ENCODE measurements at regions not wholly inside any gene's neighbourhood (a gene's known extent, or its start where the extent isn't known, plus 50 kb on each side); places are given as distances from the start of the nearest gene placed in this dataset.

DNA sequence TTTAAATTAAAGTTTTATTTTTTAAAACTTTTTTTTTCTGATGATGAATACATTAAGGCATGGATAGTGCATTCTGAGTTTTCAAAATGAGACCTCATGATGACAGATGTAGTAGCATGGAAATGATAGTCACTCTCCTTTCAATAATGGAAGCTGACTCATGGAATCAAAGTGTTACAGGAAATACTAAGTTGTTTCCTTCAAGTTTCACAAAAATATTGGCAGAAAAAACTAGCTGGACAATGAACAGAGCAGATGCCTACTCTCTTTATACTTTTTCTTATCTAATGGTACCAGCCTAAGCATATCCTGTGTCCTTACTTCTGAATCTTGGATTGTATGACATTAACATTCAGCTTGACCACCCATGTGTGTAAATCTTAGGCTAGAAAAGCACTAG, 1337.3 kb downstream of the PCDH9 start:
- no peak overlapping the region for H3K4me3 ChIP-seq
- ATAC-seq (no peak), DNase-seq (no peak)
- H3K4me1 ChIP-seq: no peaks in the 10 kb centered on the region
- intact Hi-C loops (cut with DNase I): no loop called here
- H3K36me3 ChIP-seq: no peaks in the 10 kb centered on the region
- TF ChIP-seq CTCF (IDR thresholded peaks at IDR 0.05): no peak
- H3K27me3 ChIP-seq (ENCODE audit: low read depth): no peaks in the 10 kb centered on the region
- no peak overlapping the region for H3K27ac ChIP-seq
- H3K9me3 ChIP-seq: no peaks in the 10 kb centered on the region

GRCh38 chr13:65889368-65889767, 1340.8 kb downstream of the PCDH9 start:
- TF ChIP-seq CTCF (IDR thresholded peaks at IDR 0.05): no peak
- Histone ChIP-seq H3K27me3 (ENCODE audit: low read depth) (no peaks in the 10 kb centered on the region), H3K27ac (no peak overlapping the region), H3K4me1 (no peaks in the 10 kb centered on the region), H3K4me3 (no peak overlapping the region), H3K36me3 (no peaks in the 10 kb centered on the region), H3K9me3 (no peaks in the 10 kb centered on the region)
- DNase-seq: no peak
- intact Hi-C loops (cut with DNase I): no loop called here
- no peak for ATAC-seq

DNA sequence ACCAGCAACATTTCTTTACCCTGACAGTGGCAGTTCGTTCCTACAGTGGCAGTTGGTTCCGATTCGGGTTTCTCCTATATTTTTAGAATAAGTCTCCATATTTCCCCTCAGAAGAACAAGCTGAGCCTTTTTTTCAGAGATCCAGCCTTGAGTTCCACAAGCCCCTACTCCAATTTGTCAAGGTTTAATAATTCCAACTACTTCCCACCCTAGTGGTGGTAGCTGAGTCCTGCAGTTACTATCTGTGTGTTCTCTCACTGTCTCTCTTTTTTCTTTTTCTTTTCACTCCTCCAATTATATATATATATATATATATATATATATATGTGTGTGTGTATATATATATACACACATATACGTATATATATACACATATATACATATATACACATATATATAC, 1347.3 kb downstream of the PCDH9 start:
- no peaks in the 10 kb centered on the region for H3K4me1 ChIP-seq
- no peak overlapping the region for H3K27ac ChIP-seq
- intact Hi-C loops (cut with DNase I): no loop called here
- no peaks in the 10 kb centered on the region for H3K36me3 ChIP-seq
- no peak for TF ChIP-seq CTCF (IDR thresholded peaks at IDR 0.05)
- no peaks in the 10 kb centered on the region for H3K9me3 ChIP-seq
- DNase-seq (no peak), ATAC-seq (no peak)
- H3K27me3 ChIP-seq (ENCODE audit: low read depth): no peaks in the 10 kb centered on the region
- H3K4me3 ChIP-seq: no peak overlapping the region

- no peaks in the 10 kb centered on the region for H3K27me3 ChIP-seq (ENCODE audit: low read depth)
- no peak overlapping the region for H3K4me3 ChIP-seq
- DNase-seq (no peak), ATAC-seq (no peak)
- no peak overlapping the region for H3K27ac ChIP-seq
- no peaks in the 10 kb centered on the region for H3K4me1 ChIP-seq
- TF ChIP-seq CTCF (IDR thresholded peaks at IDR 0.05): no peak
- H3K36me3 ChIP-seq: no peaks in the 10 kb centered on the region
- no peaks in the 10 kb centered on the region for H3K9me3 ChIP-seq
- intact Hi-C loops (cut with DNase I): no loop called here
These were observed 1348.5 kb downstream of the PCDH9 start for GRCh38 chr13:65881561-65882155.

DNA sequence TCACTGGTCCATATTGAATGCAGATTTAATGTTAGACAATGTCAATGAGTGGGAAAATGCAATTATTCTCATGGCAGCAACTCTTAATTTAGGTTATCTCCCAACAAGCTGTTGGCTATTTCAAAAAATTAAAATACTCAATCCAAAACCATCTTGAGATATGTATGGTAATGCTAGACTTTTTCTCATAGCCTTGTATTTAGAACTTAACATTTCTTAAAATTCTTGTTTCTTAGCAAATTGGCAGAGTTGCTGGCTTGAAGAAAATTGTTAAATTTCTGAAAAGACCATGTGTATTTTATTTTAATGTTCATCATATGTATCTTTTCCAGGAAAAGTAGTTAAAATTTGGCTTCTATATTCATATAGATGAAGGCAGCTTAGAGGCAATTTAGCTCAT, 1355.1 kb downstream of the PCDH9 start:
- DNase-seq (no peak), ATAC-seq (no peak)
- H3K4me1 ChIP-seq: no peaks in the 10 kb centered on the region
- H3K4me3 ChIP-seq: no peak overlapping the region
- H3K27ac ChIP-seq: no peak overlapping the region
- no peak for TF ChIP-seq CTCF (IDR thresholded peaks at IDR 0.05)
- H3K27me3 ChIP-seq (ENCODE audit: low read depth): no peaks in the 10 kb centered on the region
- H3K9me3 ChIP-seq: no peaks in the 10 kb centered on the region
- H3K36me3 ChIP-seq: no peaks in the 10 kb centered on the region
- intact Hi-C loops (cut with DNase I): no loop called here

DNA sequence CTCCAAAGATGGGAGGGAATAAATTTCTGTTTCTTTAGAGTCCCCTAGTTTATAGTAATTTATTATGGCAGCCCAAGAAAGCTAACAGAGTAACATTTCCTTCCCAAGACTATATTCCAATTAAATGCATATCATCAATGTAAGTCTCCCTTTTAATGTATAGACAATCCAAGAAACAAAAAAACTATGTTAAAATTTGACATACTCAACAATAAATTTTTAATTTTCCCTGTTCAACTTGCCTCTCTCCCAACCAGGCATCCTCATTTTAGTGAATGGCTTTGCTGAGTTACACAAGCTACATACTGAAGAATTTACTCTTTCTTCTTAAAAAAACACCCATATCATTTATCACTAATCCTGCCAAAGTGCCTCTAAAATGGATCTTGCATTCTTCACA, 1357.7 kb downstream of the PCDH9 start:
- H3K27me3 ChIP-seq (ENCODE audit: low read depth): no peaks in the 10 kb centered on the region
- ATAC-seq: no peak
- no peak for TF ChIP-seq CTCF (IDR thresholded peaks at IDR 0.05)
- H3K9me3 ChIP-seq: no peaks in the 10 kb centered on the region
- H3K4me1 ChIP-seq: no peaks in the 10 kb centered on the region
- no peak overlapping the region for H3K27ac ChIP-seq
- intact Hi-C loops (cut with DNase I): no loop called here
- DNase-seq: no peak
- no peaks in the 10 kb centered on the region for H3K36me3 ChIP-seq
- H3K4me3 ChIP-seq: no peak overlapping the region

Data from lower lobe of right lung (tissue), 2 donors.